Keratinocyte (primary cell): ENCODE measurements at regions not wholly inside any gene's neighbourhood (a gene's known extent, or its start where the extent isn't known, plus 50 kb on each side); places are given as distances from the start of the nearest gene placed in this dataset.
A peak's percentile ranks its signal among the peaks of the same experiment; 100 is the strongest.

Experiments used
- DNase-seq: peaks from one replicate; pipeline ENCODE4 v3.0.0-alpha.2; 2011; ENCODE audit warnings: low read depth, missing footprints, low spot score
- FAIRE-seq: peaks from 2 replicates; lab custom pipeline; 2011; peaks lifted over from hg19 to GRCh38; lab: Jason Lieb, UNC
- H2AFZ ChIP-seq: 2 replicates; pipeline ENCODE4 v1.6.0; 2012; ENCODE audit warnings: low read length, control low read depth, inconsistent platforms; ENCODE audit not compliant: control insufficient read depth
- H3K27ac ChIP-seq: 2 replicates; pipeline ENCODE4 v1.5.1; 2011; ENCODE audit warnings: low read length; ENCODE audit not compliant: control insufficient read depth, insufficient read depth
- H3K27me3 ChIP-seq: 3 replicates; pipeline ENCODE4 v1.6.0; 2011; ENCODE audit warnings: low read length; ENCODE audit not compliant: control insufficient read depth, insufficient read depth; ENCODE audit errors: extremely low read depth
- H3K36me3 ChIP-seq, 2 experiments: 2 replicates in 1 of 2; 3 replicates in 1 of 2; pipeline ENCODE4 v1.5.1; 2011; ENCODE audit warnings: low read length in 2 of 2, mild to moderate bottlenecking in 1 of 2; ENCODE audit not compliant: control insufficient read depth in 2 of 2, insufficient read depth in 2 of 2; ENCODE audit errors: extremely low read depth in 1 of 2
- H3K4me1 ChIP-seq: 3 replicates; pipeline ENCODE4 v1.5.1; 2011; ENCODE audit warnings: low read length; ENCODE audit not compliant: control insufficient read depth, insufficient read depth; ENCODE audit errors: extremely low read depth
- H3K4me2 ChIP-seq: 3 replicates; pipeline ENCODE4 v1.6.0; 2011; ENCODE audit warnings: low read depth, low read length; ENCODE audit not compliant: control insufficient read depth, insufficient read depth; ENCODE audit errors: extremely low read depth
- H3K4me3 ChIP-seq, 3 experiments: fragments of 200-600 bp in 1 of 3; sonication (generic) in 1 of 3; 2 replicates in 2 of 3; 3 replicates in 1 of 3; pipeline ENCODE4 v1.5.1; 2011 to 2016; ENCODE audit warnings: low read length in 3 of 3, mild to moderate bottlenecking in 3 of 3, control low read depth in 2 of 3, inconsistent platforms in 1 of 3, low read depth in 1 of 3, mixed read lengths in 1 of 3, mixed run types in 1 of 3, moderate library complexity in 1 of 3; ENCODE audit not compliant: control insufficient read depth in 2 of 3, insufficient read depth in 2 of 3; ENCODE audit errors: extremely low read depth in 1 of 3
- H3K79me2 ChIP-seq: 2 replicates; pipeline ENCODE4 v1.6.0; 2012; ENCODE audit warnings: low read length; ENCODE audit not compliant: control insufficient read depth, insufficient read depth
- H3K9ac ChIP-seq: 3 replicates; pipeline ENCODE4 v1.6.0; 2011; ENCODE audit warnings: low read length; ENCODE audit not compliant: control insufficient read depth, insufficient read depth; ENCODE audit errors: extremely low read depth
- H3K9me1 ChIP-seq: 3 replicates; pipeline ENCODE4 v1.6.0; 2011; ENCODE audit warnings: low read length; ENCODE audit not compliant: control insufficient read depth, insufficient read depth; ENCODE audit errors: extremely low read depth
- H3K9me3 ChIP-seq: 2 replicates; pipeline ENCODE4 v1.5.1; 2012; ENCODE audit warnings: low read depth, low read length; ENCODE audit not compliant: control insufficient read depth
- H4K20me1 ChIP-seq: 3 replicates; pipeline ENCODE4 v1.6.0; 2011; ENCODE audit warnings: low read length; ENCODE audit not compliant: control insufficient read depth, insufficient read depth; ENCODE audit errors: extremely low read depth
- CTCF ChIP-seq, 3 experiments: IDR thresholded peaks in 1 of 3; conservative IDR thresholded peaks in 1 of 3; optimal IDR thresholded peaks in 1 of 3; 2 replicates in 2 of 3; 3 replicates in 1 of 3; pipeline versions ENCODE3 to v1.5.1; 2011; ENCODE audit warnings: low read length in 3 of 3, mild to moderate bottlenecking in 3 of 3, moderate library complexity in 2 of 3, control low read depth in 1 of 3, inconsistent platforms in 1 of 3; ENCODE audit not compliant: insufficient read depth in 2 of 3; ENCODE audit errors: extremely low read depth in 1 of 3
- EZH2 ChIP-seq: IDR thresholded peaks from one replicate; pipeline ENCODE4 v1.6.1; 2012; ENCODE audit warnings: inconsistent platforms, mild to moderate bottlenecking, low read length, moderate library complexity
- dilution Hi-C: fragments of 300-500 bp; cut with MboI; formaldehyde crosslinking; loops from one replicate; pipeline ENCODE4 v1.7.0; 2020; ENCODE audit warnings: low sequenced_read_pairs; ENCODE audit not compliant: extremely low pct_ligation_motif_present

DNA sequence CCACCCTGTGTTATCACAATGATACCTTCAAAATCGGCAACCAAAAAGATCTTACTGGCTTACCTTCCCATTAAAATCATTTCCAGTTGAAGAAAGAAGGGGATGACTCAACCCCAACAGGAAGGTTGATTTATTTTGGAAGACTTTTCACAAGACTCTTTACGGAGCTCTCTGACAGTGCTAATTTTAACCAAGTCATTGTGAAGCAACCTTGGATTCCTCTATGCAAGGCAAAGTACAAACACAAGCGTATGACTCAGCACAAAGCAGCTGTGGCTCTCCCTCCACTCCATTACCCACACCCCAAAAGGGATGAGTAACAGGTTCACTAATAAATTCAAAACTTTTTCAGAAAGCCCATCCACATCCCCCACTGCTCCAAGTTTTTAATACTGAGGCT lies 213.8 kb upstream of the FGF13 start:
- no peak for TF ChIP-seq CTCF (optimal IDR thresholded peaks at IDR 0.05 in 1 of 3, IDR thresholded peaks at IDR 0.05 in 1 of 3, conservative IDR thresholded peaks at IDR 0.05 in 1 of 3; ENCODE audit: extremely low read depth in 1 of 3, insufficient read depth in 2 of 3, low read length in 3 of 3)
- no peak for TF ChIP-seq EZH2
- H3K36me3 ChIP-seq: no peaks in the 10 kb centered on the region
- no peaks in the 10 kb centered on the region for H3K27me3 ChIP-seq
- FAIRE-seq (no peak), DNase-seq (peak; percentile 28)
- H3K4me2 ChIP-seq: no peak overlapping the region
- no peaks in the 10 kb centered on the region for H3K9me3 ChIP-seq
- H3K9me1 ChIP-seq: no peaks in the 10 kb centered on the region
- no peak overlapping the region for H3K9ac ChIP-seq
- H3K4me3 ChIP-seq: no peak overlapping the region
- no peaks in the 10 kb centered on the region for H4K20me1 ChIP-seq
- dilution Hi-C loops: no loop called here
- no peak overlapping the region for H3K27ac ChIP-seq
- H3K79me2 ChIP-seq: no peaks in the 10 kb centered on the region
- no peak overlapping the region for H2AFZ ChIP-seq
- no peaks in the 10 kb centered on the region for H3K4me1 ChIP-seq

GRCh38 chrX:138923805-138924204 lies 212.3 kb upstream of the FGF13 start:
- H3K4me3 ChIP-seq: no peak overlapping the region
- H3K4me2 ChIP-seq: no peak overlapping the region
- H3K9me1 ChIP-seq: no peaks in the 10 kb centered on the region
- no peaks in the 10 kb centered on the region for H3K36me3 ChIP-seq
- no peaks in the 10 kb centered on the region for H3K79me2 ChIP-seq
- H3K4me1 ChIP-seq: no peaks in the 10 kb centered on the region
- TF ChIP-seq EZH2 (no peak), CTCF (optimal IDR thresholded peaks at IDR 0.05 in 1 of 3, IDR thresholded peaks at IDR 0.05 in 1 of 3, conservative IDR thresholded peaks at IDR 0.05 in 1 of 3; ENCODE audit: extremely low read depth in 1 of 3, insufficient read depth in 2 of 3, low read length in 3 of 3) (no peak)
- dilution Hi-C loops: no loop called here
- H4K20me1 ChIP-seq: no peaks in the 10 kb centered on the region
- FAIRE-seq (no peak), DNase-seq (no peak)
- no peak overlapping the region for H3K9ac ChIP-seq
- H3K9me3 ChIP-seq: no peaks in the 10 kb centered on the region
- no peaks in the 10 kb centered on the region for H3K27me3 ChIP-seq
- H3K27ac ChIP-seq: no peak overlapping the region
- no peak overlapping the region for H2AFZ ChIP-seq
